ENCODE measurements at regions not wholly inside any gene's neighbourhood (a gene's known extent, or its start where the extent isn't known, plus 50 kb on each side); places are given as distances from the start of the nearest gene placed in this dataset.

DNA sequence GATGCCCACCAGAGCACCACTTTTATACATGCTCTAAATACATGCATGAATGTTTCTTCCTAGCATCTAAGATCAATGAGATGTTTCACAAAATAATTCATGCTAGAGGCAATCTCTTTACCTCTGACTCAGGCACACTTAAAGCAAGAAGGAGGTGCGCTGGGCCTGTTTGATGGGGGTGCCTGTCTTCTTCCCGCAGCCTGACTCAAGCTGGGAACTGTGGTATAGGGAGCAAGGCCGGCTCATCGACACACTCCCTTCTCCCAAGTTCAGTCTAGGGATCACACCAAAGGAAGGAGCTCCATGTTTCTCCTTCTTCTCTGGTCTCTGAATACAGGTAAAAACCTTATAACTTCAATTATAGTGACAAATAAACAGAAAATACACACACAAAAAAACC is 333.8 kb upstream of the MAD2L1 start:
- DNase-seq (ENCODE audit: low spot score) = no peak
- TF ChIP-seq, protein P1, sequence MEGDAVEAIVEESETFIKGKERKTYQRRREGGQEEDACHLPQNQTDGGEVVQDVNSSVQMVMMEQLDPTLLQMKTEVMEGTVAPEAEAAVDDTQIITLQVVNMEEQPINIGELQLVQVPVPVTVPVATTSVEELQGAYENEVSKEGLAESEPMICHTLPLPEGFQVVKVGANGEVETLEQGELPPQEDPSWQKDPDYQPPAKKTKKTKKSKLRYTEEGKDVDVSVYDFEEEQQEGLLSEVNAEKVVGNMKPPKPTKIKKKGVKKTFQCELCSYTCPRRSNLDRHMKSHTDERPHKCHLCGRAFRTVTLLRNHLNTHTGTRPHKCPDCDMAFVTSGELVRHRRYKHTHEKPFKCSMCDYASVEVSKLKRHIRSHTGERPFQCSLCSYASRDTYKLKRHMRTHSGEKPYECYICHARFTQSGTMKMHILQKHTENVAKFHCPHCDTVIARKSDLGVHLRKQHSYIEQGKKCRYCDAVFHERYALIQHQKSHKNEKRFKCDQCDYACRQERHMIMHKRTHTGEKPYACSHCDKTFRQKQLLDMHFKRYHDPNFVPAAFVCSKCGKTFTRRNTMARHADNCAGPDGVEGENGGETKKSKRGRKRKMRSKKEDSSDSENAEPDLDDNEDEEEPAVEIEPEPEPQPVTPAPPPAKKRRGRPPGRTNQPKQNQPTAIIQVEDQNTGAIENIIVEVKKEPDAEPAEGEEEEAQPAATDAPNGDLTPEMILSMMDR (IDR thresholded peaks at IDR 0.05; ENCODE audit: extremely low read depth, insufficient read depth, missing control alignments) = no peak
- in situ Hi-C loops (cut with MboI; ENCODE audit: low pct_unique_long_range_greater_than_20kb, low sequenced_read_pairs, unreplicated experiment) = no loop called here

DNA sequence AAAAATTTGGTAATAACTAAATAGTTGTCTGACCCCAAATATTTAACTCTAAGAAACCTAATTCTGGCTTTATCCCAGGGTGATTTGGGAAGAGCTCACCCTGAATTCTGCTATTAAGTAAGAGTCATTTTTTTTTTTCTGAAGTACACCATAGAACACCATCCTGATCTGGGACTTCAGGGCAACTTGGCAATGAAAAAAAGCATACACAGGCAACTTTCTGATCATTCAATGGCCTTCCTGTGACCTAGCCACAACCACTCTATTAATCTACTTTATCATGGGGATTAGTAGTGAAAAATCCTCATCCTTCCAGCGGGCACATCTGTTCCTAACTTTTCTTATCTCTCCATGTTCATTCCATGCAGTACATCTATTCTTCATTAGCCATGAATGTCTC is 333.2 kb upstream of the MAD2L1 start:
- no peak for DNase-seq (ENCODE audit: low spot score)
- in situ Hi-C loops (cut with MboI; ENCODE audit: low pct_unique_long_range_greater_than_20kb, low sequenced_read_pairs, unreplicated experiment) = no loop called here
- TF ChIP-seq, protein P1 (IDR thresholded peaks at IDR 0.05; ENCODE audit: extremely low read depth, insufficient read depth, missing control alignments) = no peak

GRCh38 chr4:120395746-120396145 is 329.1 kb upstream of the MAD2L1 start:
- no peak for DNase-seq (ENCODE audit: low spot score)
- TF ChIP-seq, protein P1 (IDR thresholded peaks at IDR 0.05; ENCODE audit: extremely low read depth, insufficient read depth, missing control alignments) = no peak
- in situ Hi-C loops (cut with MboI; ENCODE audit: low pct_unique_long_range_greater_than_20kb, low sequenced_read_pairs, unreplicated experiment) = no loop called here

GRCh38 chr4:120355881-120356280 is 289.2 kb upstream of the MAD2L1 start:
- in situ Hi-C loops (cut with MboI; ENCODE audit: low pct_unique_long_range_greater_than_20kb, low sequenced_read_pairs, unreplicated experiment) = no loop called here
- TF ChIP-seq, protein P1 (IDR thresholded peaks at IDR 0.05; ENCODE audit: extremely low read depth, insufficient read depth, missing control alignments) = no peak
- DNase-seq (ENCODE audit: low spot score) = no peak

- in situ Hi-C loops (cut with MboI; ENCODE audit: low pct_unique_long_range_greater_than_20kb, low sequenced_read_pairs, unreplicated experiment) = no loop called here
- TF ChIP-seq, protein P1 (IDR thresholded peaks at IDR 0.05; ENCODE audit: extremely low read depth, insufficient read depth, missing control alignments) = no peak
- DNase-seq (ENCODE audit: low spot score) = no peak
Observed at GRCh38 chr4:120354381-120354780, 287.7 kb upstream of the MAD2L1 start.

DNA sequence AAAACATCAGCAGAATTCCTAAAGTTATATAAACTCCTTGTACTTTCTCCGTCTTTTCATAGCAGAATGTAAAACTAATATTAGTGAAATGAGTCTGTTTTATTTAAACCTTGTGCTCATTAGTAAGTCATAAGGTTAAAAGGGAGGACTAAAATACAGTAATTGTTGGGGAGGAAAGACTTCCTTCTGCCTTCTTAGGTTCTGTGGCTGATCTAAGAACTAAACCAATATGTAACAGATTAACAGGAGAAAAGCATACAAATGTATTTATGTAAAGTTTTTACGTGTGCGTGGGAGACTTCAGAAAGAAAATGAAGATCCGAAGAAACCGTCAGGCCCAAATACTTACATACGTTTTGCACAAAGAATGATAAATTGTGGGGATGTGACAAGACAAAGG is 286.6 kb upstream of the MAD2L1 start:
- DNase-seq (ENCODE audit: low spot score) = no peak
- TF ChIP-seq, protein P1 (IDR thresholded peaks at IDR 0.05; ENCODE audit: extremely low read depth, insufficient read depth, missing control alignments) = no peak

GRCh38 chr4:120352739-120353138 is 286.1 kb upstream of the MAD2L1 start:
- DNase-seq (ENCODE audit: low spot score) = no peak

More for the DNA sequence above, 286.6 kb upstream of the MAD2L1 start:
- in situ Hi-C loops (cut with MboI; ENCODE audit: low pct_unique_long_range_greater_than_20kb, low sequenced_read_pairs, unreplicated experiment) = no loop called here

More at GRCh38 chr4:120352739-120353138, 286.1 kb upstream of the MAD2L1 start:
- TF ChIP-seq, protein P1 (IDR thresholded peaks at IDR 0.05; ENCODE audit: extremely low read depth, insufficient read depth, missing control alignments) = no peak
- in situ Hi-C loops (cut with MboI; ENCODE audit: low pct_unique_long_range_greater_than_20kb, low sequenced_read_pairs, unreplicated experiment) = no loop called here
